DMS 273 (cell line): ENCODE measurements at regions not wholly inside any gene's neighbourhood (a gene's known extent, or its start where the extent isn't known, plus 50 kb on each side); places are given as distances from the start of the nearest gene placed in this dataset.

ENCODE experiments used
- DNase-seq: peaks from one replicate; lab custom pipeline; 2025; ENCODE audit not compliant: unreplicated experiment; lab: John Stamatoyannopoulos, UW

GRCh38 chr5:120388016-120388781 is 75.9 kb upstream of the PRR16 start:
- no peak for DNase-seq

DNA sequence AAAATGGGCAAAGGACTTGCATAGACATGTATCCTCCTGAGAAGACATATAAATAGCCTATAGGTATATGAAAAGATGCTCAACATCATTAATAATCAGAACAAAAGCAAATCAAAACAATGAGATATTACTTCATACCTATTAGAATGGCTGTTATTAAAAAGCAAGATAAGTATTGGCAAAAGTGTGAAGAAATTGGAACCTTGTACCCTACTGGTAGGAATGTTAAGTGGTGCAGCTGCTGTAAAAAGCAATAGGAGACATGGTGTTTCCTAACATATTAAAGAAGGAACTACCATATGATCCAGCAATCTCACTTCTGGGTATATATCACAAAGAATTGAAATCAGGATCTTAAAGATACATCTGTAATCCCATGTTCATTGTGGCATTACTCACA is 69.8 kb upstream of the PRR16 start:
- DNase-seq: no peak

DNA sequence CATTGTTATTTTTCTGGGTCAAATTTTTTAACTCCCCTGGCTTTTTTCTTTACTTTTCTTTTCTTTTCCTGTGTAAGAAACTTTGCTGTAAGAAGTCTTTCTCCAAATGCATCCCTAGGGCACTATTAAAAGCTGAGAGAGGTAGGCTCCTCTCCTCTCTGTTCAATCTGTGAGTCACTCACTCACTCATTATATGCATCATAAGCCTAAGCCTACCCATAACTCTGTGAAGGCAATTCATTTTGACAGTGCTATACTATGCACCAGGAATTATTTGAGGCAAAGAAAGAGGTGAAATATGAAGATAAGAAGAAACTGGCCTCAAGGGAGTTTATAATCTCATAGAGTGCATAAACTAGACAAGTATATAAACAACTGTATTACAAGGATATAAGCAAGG is 67.9 kb upstream of the PRR16 start:
- DNase-seq: no peak

- DNase-seq: no peak
Measured at GRCh38 chr5:120400356-120400755, 63.7 kb upstream of the PRR16 start.

GRCh38 chr5:120402606-120403005 is 61.5 kb upstream of the PRR16 start:
- DNase-seq: no peak

DNA sequence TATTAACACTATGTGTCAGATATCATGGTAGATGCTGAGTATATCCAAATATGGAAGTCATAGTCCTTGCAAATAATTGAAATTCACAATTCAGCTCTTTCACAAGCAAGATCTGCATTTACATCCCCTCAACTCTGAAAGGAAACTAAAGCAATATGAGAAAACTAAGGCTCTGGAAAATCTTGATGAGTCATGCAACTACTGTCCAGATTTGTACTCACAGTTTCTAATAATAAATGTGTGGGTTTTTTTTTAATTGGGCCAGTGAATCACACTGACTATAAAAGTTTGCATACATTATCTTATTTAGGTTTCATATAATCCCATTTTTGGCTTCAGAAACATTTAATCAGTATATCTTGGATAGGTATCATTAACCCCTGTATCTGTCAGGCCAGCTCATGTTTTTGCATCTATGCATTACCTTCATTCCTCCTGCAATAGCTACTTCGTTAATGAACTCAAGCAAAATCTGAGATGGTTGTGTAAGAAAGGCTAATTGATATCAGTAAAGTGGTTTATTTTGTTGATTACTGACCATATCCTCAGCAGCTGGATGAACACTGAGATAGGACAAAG is 58.7 kb upstream of the PRR16 start:
- DNase-seq: no peak

DNA sequence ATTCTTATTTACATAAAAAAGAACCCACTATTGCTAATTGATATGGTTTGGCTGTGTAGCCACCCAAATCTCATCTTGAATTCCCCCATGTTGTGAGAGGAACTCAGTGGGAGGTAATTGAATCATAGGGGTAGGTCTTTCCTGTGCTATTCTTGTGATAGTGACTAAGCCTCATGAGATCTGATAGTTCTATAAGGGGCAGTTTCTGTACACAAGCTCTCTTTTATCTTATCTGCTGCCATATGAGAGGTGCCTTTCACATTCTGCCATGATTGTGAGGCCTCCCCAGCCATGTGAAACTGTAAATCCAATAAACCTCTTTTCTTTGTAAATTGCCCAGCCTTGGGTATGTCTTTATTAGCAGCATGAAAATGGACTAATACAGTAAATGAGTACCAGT is 58.2 kb upstream of the PRR16 start:
- DNase-seq: no peak

- no peak for DNase-seq
Measured at GRCh38 chr5:120413686-120414085, 50.4 kb upstream of the PRR16 start.
